H7 (cell line): ENCODE measurements at regions not wholly inside any gene's neighbourhood (a gene's known extent, or its start where the extent isn't known, plus 50 kb on each side); places are given as distances from the start of the nearest gene placed in this dataset.

ENCODE experiments used
- DNase-seq: peaks from one replicate; pipeline ENCODE4 v3.0.0; 2012
- H3K27me3 ChIP-seq: 2 replicates; pipeline ENCODE4 v1.6.0; 2011; ENCODE audit warnings: mild to moderate bottlenecking, low read length; ENCODE audit not compliant: control insufficient read depth, insufficient read depth
- H3K36me3 ChIP-seq: replicated peaks from 2 replicates; pipeline ENCODE4 v1.5.1; 2011; ENCODE audit warnings: low read length; ENCODE audit not compliant: control insufficient read depth, insufficient read depth
- H3K4me3 ChIP-seq: 2 replicates; pipeline ENCODE4 v1.5.1; 2011; ENCODE audit warnings: low read depth, mild to moderate bottlenecking, control low read depth, low read length, moderate library complexity; ENCODE audit not compliant: insufficient read depth

- no peaks in the 10 kb centered on the region for H3K36me3 ChIP-seq
- peaks cover 33% of the 10 kb centered on the region for H3K27me3 ChIP-seq
- no peak for DNase-seq
- no peak overlapping the region for H3K4me3 ChIP-seq
Observed at GRCh38 chr15:29970402-29970695, 112.4 kb upstream of the GOLGA8J start.

- no peaks in the 10 kb centered on the region for H3K36me3 ChIP-seq
- H3K27me3 ChIP-seq, result peaks cover 33% of the 10 kb centered on the region
- no peak overlapping the region for H3K4me3 ChIP-seq
- no peak for DNase-seq
Observed at GRCh38 chr15:29969562-29970401, 113.0 kb upstream of the GOLGA8J start.

GRCh38 chr15:29968895-29969561, 113.7 kb upstream of the GOLGA8J start:
- Histone ChIP-seq H3K36me3 (no peaks in the 10 kb centered on the region), H3K4me3 (peak overlapping the region; percentile 41), H3K27me3 (peaks cover 33% of the 10 kb centered on the region)
- DNase-seq, result peak; percentile 85

GRCh38 chr15:29968099-29968894, 114.5 kb upstream of the GOLGA8J start:
- H3K27me3 ChIP-seq, result peaks cover 33% of the 10 kb centered on the region
- H3K4me3 ChIP-seq, result peak overlapping the region; percentile 41
- DNase-seq, result peak; percentile 86

GRCh38 chr15:29962407-29962806, 120.3 kb upstream of the GOLGA8J start:
- Histone ChIP-seq H3K4me3 (no peak overlapping the region), H3K36me3 (no peaks in the 10 kb centered on the region), H3K27me3 (peaks cover 7% of the 10 kb centered on the region)
- peak; percentile 63 for DNase-seq

More at GRCh38 chr15:29968099-29968894, 114.5 kb upstream of the GOLGA8J start:
- no peaks in the 10 kb centered on the region for H3K36me3 ChIP-seq

GRCh38 chr15:29959384-29960137, 123.2 kb upstream of the GOLGA8J start:
- Histone ChIP-seq H3K27me3 (no peaks in the 10 kb centered on the region), H3K4me3 (no peak overlapping the region), H3K36me3 (no peaks in the 10 kb centered on the region)
- DNase-seq, result no peak

GRCh38 chr15:29952225-29952624, 130.0 kb upstream of the TJP1 start:
- no peaks in the 10 kb centered on the region for H3K27me3 ChIP-seq
- no peak overlapping the region for H3K4me3 ChIP-seq
- H3K36me3 ChIP-seq, result no peaks in the 10 kb centered on the region
- no peak for DNase-seq

- no peak for DNase-seq
- H3K4me3 ChIP-seq, result no peak overlapping the region
- H3K27me3 ChIP-seq, result no peaks in the 10 kb centered on the region
- no peaks in the 10 kb centered on the region for H3K36me3 ChIP-seq
Observed at GRCh38 chr15:29945943-29946596, 123.8 kb upstream of the TJP1 start.

GRCh38 chr15:29944925-29945324, 122.7 kb upstream of the TJP1 start:
- no peak for DNase-seq
- H3K27me3 ChIP-seq, result no peaks in the 10 kb centered on the region
- no peak overlapping the region for H3K4me3 ChIP-seq
- H3K36me3 ChIP-seq, result no peaks in the 10 kb centered on the region

- H3K36me3 ChIP-seq, result no peaks in the 10 kb centered on the region
- no peaks in the 10 kb centered on the region for H3K27me3 ChIP-seq
- no peak for DNase-seq
- no peak overlapping the region for H3K4me3 ChIP-seq
Observed at GRCh38 chr15:29942548-29942947, 120.3 kb upstream of the TJP1 start.

GRCh38 chr15:29942143-29942542, 119.9 kb upstream of the TJP1 start:
- H3K27me3 ChIP-seq, result no peaks in the 10 kb centered on the region
- H3K4me3 ChIP-seq, result no peak overlapping the region
- DNase-seq, result peak; percentile 55
- no peaks in the 10 kb centered on the region for H3K36me3 ChIP-seq

GRCh38 chr15:29939404-29939803, 117.1 kb upstream of the TJP1 start:
- Histone ChIP-seq H3K27me3 (no peaks in the 10 kb centered on the region), H3K4me3 (no peak overlapping the region), H3K36me3 (no peaks in the 10 kb centered on the region)
- DNase-seq, result no peak

- no peaks in the 10 kb centered on the region for H3K27me3 ChIP-seq
- no peaks in the 10 kb centered on the region for H3K36me3 ChIP-seq
- no peak overlapping the region for H3K4me3 ChIP-seq
- no peak for DNase-seq
Observed at GRCh38 chr15:29938361-29939335, 116.4 kb upstream of the TJP1 start.
